ENCODE measurements at regions not wholly inside any gene's neighbourhood (a gene's known extent, or its start where the extent isn't known, plus 50 kb on each side); places are given as distances from the start of the nearest gene placed in this dataset.
A peak's percentile ranks its signal among the peaks of the same experiment; 100 is the strongest.
"Not testable (repeated sequence)": the region's sequence is repeated elsewhere in the genome, so short reads cannot be mapped to it uniquely, and the experiment has no call there.

DNA sequence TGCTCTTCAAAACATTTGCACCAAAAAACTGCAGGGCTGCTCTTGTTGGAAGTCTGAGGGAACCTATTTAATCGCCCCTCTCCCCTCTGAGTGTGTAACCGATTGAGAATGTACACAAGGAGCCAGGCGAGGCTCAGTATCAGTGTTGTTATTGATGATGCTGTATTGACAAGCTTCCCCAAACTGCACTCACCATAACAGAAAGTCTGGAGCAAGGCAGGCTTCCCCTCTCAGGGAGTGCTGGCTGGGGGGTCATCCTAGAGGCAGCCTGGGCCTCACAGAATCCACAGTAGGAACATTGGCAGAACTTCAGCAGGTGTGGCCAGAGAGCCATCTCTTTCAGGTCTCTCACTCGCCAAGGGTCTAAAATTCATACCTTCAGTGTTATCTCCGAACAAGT lies 58.1 kb upstream of the TUNAR start:
- DNase-seq (ENCODE audit: low read depth in 2 of 2), result no peak

DNA sequence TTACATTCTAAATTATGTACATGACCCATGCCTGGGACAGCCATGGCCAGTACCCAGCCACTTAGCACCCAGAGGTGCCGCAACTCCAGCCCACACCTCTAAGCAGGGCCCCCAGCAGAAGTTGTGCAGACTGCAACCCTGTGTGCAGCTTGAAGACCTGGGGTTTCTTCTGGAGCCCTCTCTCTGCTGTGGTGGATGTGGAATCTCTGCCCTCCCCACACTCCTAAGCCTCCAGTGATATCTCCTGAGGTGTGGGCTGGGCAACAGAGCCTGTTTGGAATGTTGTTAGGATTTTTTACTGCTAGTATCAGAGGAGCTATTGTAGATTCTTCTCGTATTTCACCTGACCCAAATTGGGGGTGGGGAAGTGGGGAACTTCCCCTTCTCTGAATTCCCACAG lies 59.4 kb upstream of the TUNAR start:
- no peak for DNase-seq (ENCODE audit: low read depth in 2 of 2)

DNA sequence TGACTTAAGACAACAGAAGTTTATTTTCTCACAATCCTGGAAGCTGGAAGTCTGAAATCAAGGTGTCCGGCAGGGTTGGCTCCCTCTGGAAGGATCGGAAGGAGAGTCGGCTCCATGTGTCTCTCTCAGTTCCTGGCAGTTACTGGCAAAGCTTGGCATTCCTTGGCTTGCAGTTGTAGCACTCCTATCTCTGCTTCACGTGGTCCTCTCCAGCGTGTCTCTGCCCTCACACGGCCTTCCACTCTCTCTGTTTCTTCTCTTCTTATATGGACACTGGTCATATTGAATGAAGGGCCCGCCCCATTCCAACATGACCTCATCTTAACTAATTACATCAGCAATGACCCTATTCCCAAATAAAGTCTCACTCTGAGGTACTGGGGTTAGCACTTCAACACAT lies 60.1 kb upstream of the TUNAR start:
- DNase-seq (ENCODE audit: low read depth in 2 of 2), result no peak

DNA sequence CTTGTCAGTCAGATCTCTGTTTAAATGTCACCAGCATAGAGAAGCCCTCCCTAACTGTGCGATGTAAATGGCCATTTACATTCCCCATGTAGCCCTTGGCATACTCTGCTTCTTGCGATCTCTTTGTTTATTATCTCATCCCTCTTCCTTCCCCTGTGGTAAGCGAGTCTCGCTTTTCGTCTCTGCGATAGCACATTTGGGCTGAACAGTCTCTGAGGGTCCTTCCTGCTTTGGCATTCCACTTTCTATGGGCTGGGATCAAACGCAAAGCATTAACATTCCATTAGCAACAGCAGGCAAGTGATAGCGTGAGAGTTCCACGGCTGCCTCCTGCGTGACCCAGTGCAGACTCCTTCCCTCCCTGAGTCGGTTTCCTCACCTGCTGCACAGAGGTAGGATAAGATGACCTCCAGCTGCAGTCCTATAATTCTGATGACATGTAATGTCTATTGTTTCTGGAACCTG lies 61.4 kb upstream of the TUNAR start:
- DNase-seq (ENCODE audit: low read depth in 2 of 2), result no peak

GRCh38 chr14:95814363-95815225 lies 62.0 kb upstream of the TUNAR start:
- DNase-seq (ENCODE audit: low read depth in 2 of 2), result no peak

- DNase-seq (ENCODE audit: low read depth in 2 of 2), result no peak
Observed at GRCh38 chr14:95811813-95812212, 64.8 kb upstream of the TUNAR start.

- no peak for DNase-seq (ENCODE audit: low read depth in 2 of 2)
Observed at GRCh38 chr14:95808371-95808770, 68.3 kb upstream of the TUNAR start.

DNA sequence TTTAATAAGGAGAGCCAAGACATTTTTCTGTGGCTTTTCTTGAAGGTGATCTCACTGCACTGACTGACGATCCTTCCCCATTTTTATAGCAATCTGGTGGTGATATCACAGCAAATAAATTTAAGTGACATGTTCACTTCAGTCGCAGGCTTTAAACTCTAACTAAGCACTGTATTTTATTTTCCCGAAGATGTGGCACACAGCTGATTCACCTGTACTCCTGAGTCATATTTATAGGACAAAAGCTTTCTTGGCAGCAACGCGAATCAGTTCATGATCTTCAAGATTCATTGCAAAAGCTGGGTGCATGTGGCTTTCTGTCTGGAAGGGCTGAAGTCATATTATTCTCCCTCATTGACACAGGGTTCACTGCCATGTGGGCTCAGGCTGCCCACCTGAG lies 79.8 kb upstream of the TUNAR start:
- no peak for DNase-seq (ENCODE audit: low read depth in 2 of 2)

DNA sequence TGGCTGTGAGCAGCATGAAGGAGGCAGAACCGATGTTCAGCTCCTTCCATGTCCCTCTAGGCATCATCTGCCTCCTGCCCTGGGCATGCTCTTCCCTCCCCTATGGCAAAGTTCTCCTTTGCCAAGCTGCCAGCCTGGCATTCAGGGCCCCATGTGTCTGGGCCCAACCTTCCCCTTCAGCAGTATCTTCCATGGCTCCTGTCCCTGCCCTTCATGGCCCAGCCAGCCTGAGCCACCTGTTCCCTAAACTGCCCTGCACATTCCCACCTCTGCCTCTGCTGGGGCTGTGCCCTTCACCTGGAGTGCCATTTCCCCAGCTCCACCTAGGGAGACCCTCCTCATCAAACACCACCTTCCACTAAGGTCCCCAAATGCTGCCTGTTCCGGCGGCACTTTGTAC lies 74.0 kb upstream of the TCL1A start:
- no peak for DNase-seq (ENCODE audit: low read depth in 2 of 2)

DNA sequence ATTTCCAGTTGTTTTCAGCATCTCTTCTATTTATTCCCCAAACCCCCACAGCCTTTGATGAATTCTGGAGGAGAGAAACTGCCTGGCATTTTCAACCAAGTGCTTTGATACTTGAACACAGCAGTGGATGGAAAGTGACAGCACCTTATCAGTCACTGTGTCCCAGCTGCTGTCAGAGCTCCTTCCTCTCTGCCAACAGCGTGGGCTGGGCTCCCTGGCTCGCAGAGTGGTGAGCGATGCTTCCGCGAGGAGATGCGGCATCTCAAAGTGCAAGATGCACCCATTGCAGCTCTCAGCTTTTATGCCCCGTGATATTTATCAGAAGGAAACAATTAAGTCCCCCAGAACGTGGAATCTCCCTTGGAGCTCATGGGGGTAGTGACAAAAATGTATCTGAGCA lies 72.6 kb upstream of the TCL1A start:
- no peak for DNase-seq (ENCODE audit: low read depth in 2 of 2)

- no peak for DNase-seq (ENCODE audit: low read depth in 2 of 2)
Observed at GRCh38 chr14:95784137-95784536, 70.2 kb upstream of the TCL1A start.

GRCh38 chr14:95776798-95777534 lies 63.0 kb upstream of the TCL1A start:
- no peak for DNase-seq (ENCODE audit: low read depth in 2 of 2)

DNA sequence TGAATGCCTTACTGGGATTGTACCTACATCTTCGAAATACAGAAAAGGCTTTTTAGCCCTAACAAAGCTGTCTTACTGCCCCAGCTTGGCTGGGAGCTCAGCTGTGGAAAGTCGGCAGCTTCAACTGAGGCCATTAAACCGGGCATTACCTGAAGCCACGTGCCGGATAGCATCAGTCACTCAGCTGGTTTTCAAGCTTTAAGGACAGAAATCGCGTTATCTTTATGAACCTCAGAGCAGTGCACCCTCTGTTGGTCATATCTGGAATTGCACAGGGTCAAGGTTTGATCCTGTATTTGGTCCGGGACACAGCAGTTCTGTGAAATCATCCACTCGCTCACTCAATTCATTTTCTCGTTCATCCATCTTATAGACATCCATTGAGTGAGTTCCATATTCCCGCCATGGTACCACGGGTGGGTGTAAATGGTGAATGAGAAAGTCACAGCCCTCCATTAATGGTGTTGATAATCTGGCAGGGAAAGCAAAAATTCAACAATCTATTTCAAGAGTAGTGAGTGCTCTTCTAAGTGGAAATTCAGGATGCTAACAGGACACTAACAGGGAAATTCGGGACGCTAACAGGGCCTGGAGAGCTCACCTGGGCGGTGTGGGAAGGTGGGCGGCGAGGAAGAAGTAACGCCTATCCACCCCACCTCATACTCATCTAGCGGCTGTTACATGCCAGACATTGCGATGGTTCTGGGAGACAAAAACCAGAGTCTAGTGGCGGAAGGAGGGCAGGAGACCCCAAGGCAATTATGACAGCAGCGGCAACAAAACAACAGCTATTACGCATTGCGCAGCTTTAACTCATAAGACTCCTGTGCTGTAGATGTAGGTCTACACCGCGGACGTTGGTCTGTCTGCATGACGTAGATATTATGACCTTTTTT lies 60.6 kb upstream of the TCL1A start:
- peak in 1 of 2 donors; percentile 27 for DNase-seq (ENCODE audit: low read depth in 2 of 2)

DNA sequence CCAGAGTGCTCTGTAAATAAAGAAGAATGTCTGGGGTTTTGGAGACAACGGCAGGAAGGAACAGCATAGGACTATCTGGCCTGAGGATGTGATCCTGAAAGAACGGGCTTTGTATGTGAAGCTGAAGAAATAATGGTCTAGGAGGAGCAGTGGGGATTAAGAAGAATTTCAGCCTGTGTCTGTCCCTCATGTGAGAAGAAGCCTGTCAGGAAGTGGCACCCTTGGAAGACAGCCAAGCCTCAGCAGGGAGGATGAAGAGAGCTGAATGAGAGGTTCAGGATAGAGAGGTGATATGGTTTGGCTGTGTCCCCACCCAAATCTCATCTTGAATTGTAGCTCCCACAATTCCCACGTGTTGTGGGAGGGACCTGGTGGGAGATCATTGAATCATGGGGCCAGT lies 56.9 kb upstream of the TCL1A start:
- DNase-seq (ENCODE audit: low read depth in 2 of 2), result no peak

GRCh38 chr14:95769976-95770375 lies 56.1 kb upstream of the TCL1A start:
- DNase-seq (ENCODE audit: low read depth in 2 of 2), result no peak

DNA sequence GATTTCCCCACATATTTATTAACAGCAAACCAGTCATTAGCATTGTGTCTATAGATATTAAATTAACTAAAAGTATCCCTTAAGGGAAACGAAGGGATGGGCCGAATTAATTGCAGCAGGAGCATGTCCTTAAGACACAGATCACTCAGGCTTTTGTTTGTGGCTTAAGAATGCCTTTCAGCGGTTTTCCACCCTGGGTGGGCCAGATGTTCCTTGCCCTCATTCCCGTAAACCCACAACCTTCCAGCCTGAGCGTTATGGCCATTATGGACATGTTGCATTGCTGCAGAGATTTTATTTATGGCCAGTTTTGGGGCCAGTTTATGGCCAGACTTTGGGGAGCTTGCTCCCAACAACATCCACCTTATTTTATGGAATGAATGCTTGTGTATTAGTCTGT lies 55.5 kb upstream of the TCL1A start:
- not testable (repeated sequence) for DNase-seq (ENCODE audit: low read depth in 2 of 2)

- DNase-seq (ENCODE audit: low read depth in 2 of 2), result no peak
Observed at GRCh38 chr14:95765051-95765450, 51.1 kb upstream of the TCL1A start.

DNA sequence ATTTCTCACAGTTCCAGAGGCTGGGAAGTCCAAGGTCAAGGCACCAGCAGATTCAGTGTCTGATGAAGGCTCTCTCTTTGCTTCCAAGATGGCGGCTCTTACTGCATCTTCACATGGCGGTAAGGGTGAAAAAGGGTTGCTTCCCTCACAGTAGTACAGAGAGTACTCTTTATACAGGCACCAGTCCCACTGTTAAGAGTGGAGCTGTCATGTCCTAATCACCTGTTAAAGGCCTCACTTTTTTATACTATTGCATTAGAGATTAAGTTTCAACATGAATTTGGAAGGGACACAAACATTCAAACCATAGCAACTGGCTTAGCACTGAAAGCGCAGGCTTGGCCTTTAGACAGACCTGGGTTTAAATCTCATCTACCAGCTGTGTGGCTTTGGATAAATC lies 50.0 kb upstream of the TCL1A start:
- no peak for DNase-seq (ENCODE audit: low read depth in 2 of 2)
